Spleen (tissue), 7 donors: ENCODE measurements at regions not wholly inside any gene's neighbourhood (a gene's known extent, or its start where the extent isn't known, plus 50 kb on each side); places are given as distances from the start of the nearest gene placed in this dataset.

ENCODE experiments used
- POLR2A ChIP-seq, 3 donors: fragments of 450-650 bp; IDR thresholded peaks; one replicate each; pipeline ENCODE4 v1.5.1; 2017; ENCODE audit warnings: antibody characterized with exemption in 3 of 3, mild to moderate bottlenecking in 1 of 3
- TF ChIP-seq, protein P1 (sequence below), 11 experiments: fragments of 200-600 bp in 7 of 11; fragments of 450-650 bp in 4 of 11; sonication (generic) in 4 of 11; IDR thresholded peaks in 8 of 11; conservative IDR thresholded peaks in 3 of 11; 1 replicate in 7 of 11; 2 replicates in 4 of 11; pipeline versions ENCODE4 v1.4.0 to v1.8.0; 2016 to 2021; ENCODE audit warnings: antibody characterized with exemption in 11 of 11, inconsistent platforms in 4 of 11, mild to moderate bottlenecking in 1 of 11
- donor health status: DM: no; HTN: no; CAD: no; lungs with moderate emphysema.
- donor health status: DM: no; HTN: no; CAD: no.
- donor health status: DM: no; HTN: no; CAD: no.

DNA sequence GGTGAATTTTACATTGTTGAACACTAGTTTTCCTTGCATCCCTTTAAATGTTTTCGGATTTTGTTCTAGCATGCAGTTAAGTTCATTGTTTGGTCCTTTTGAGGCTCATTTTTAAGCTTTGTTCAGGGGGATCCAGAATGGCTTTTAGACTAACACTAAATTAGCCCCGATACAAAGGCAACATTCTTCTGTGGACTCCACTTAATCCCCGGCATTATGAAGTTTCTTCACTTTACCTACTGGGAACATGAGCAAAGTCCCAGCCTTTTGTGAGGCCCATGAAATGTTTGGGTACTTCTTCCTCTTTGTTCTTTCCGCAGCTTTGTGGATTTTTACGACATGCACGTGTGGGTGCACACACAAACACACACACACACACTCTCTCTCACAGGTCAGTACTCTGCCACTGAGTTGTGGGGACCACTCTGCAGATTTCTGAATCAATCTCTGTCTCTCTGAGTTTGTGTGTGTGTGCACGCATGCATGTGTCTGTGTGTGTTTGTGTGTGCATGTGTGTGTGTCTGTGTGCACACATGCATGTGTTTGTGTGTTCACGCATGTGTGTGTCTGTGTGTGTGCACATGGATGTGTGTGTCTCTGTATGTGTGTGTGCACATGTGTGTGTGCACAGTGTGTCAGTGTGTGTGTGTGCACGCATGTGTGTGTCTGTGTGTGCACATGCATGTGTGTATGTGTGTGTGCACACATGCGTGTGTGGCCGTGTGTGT is 240.4 kb upstream of the TNRC6C start:
- TF ChIP-seq, protein P1, sequence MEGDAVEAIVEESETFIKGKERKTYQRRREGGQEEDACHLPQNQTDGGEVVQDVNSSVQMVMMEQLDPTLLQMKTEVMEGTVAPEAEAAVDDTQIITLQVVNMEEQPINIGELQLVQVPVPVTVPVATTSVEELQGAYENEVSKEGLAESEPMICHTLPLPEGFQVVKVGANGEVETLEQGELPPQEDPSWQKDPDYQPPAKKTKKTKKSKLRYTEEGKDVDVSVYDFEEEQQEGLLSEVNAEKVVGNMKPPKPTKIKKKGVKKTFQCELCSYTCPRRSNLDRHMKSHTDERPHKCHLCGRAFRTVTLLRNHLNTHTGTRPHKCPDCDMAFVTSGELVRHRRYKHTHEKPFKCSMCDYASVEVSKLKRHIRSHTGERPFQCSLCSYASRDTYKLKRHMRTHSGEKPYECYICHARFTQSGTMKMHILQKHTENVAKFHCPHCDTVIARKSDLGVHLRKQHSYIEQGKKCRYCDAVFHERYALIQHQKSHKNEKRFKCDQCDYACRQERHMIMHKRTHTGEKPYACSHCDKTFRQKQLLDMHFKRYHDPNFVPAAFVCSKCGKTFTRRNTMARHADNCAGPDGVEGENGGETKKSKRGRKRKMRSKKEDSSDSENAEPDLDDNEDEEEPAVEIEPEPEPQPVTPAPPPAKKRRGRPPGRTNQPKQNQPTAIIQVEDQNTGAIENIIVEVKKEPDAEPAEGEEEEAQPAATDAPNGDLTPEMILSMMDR (IDR thresholded peaks at IDR 0.05 in 8 of 11, conservative IDR thresholded peaks at IDR 0.05 in 3 of 11), result no peak
- no peak for TF ChIP-seq POLR2A (IDR thresholded peaks at IDR 0.05)
